ENCODE measurements at regions not wholly inside any gene's neighbourhood (a gene's known extent, or its start where the extent isn't known, plus 50 kb on each side); places are given as distances from the start of the nearest gene placed in this dataset.
"Not testable (repeated sequence)": the region's sequence is repeated elsewhere in the genome, so short reads cannot be mapped to it uniquely, and the experiment has no call there.

DNA sequence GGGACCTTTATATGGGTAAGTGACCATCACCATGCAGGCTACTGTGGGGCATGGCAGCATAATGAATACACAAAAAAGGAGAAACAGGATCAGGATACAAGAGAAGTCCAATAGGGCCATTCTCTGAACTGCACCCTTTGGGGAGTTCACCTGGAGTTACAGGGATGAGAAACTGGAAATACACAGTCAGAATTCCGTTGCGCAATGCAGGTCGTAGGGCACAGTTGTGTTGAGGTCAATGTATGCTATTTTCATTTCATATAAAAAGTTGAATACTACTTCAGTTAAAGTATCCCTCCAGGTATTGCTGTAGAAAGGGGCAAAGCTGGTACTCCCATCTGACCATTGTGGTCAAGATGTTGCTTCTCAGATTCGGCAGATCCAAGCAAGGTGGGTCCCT is 471.4 kb downstream of the DMRT2 start:
- Mint-ChIP-seq H3K27me3 (no peaks in the 10 kb centered on the region), H3K36me3 (no peaks in the 10 kb centered on the region), H3K4me3 (no peak overlapping the region), H3K4me1 (ENCODE audit: low read depth) (no peaks in the 10 kb centered on the region), H3K9me3 (ENCODE audit: low read depth) (no peaks in the 10 kb centered on the region), H3K27ac (no peak overlapping the region)

DNA sequence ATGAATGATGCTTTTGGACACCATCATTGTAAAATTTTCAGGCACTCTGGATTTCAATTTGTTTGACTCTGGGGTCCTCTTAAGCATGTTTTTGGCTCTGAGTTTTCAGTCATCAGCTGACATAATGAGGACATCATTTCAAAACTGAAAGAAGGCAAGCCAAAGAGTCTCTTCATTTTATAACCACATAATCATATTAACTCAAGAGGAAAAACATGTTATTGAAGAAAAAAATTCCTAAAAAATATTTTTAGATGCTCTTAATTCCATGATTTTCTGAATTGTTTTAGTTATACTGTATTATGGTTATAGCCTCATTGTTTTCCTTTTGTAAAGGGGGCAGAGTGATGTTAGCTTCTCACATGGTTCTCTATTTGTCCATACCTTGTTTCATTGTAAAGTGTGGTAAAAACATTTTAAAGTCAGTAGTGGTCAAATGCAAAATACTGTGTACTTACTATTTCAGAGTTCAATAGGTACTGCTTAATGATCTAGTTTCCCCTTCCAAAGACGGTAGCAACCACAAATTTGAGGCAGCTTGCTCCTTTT is 472.1 kb downstream of the DMRT2 start:
- Mint-ChIP-seq H3K27ac (no peak overlapping the region), H3K27me3 (no peaks in the 10 kb centered on the region), H3K4me1 (ENCODE audit: low read depth) (no peaks in the 10 kb centered on the region), H3K4me3 (no peak overlapping the region), H3K9me3 (ENCODE audit: low read depth) (no peaks in the 10 kb centered on the region), H3K36me3 (no peaks in the 10 kb centered on the region)

DNA sequence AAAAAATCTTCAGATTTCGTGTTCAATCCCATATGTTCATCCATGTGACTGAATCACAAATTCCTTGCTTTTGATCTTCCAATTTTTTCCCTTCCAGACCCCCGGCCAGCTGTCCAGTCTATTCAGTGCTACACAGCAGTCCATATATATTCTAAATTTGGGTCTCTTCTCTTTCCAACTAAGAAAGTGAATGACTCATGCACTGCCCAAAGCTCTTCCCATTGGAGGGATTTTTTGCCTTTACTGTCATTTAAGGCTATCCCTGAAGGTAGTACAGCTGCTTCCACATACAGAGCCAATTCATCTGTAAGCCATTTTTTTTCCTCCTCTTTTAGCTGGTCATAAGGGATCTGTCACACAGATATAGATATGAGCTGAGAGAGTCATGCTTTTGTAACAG is 478.3 kb downstream of the DMRT2 start:
- Mint-ChIP-seq H3K27me3 (no peaks in the 10 kb centered on the region), H3K27ac (no peak overlapping the region), H3K9me3 (ENCODE audit: low read depth) (no peaks in the 10 kb centered on the region), H3K4me3 (no peak overlapping the region), H3K4me1 (ENCODE audit: low read depth) (no peaks in the 10 kb centered on the region), H3K36me3 (no peaks in the 10 kb centered on the region)

DNA sequence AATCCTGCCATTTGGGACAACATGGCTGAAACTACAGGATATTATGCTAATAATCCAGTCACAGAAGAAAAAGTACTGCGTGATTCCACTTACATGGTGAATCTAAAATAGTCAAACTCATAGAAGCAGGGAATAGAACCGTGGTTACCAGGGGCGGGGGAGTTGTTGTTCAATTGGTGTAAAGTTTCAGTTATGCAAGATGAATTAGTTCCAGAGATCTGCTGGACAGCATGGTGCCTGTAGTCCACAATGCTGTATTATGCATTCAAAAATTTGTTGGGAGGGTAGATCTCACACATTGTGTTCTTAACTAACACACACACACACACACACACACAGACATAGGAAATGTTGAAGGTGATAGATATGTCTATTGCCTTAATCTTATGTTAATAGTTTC is 480.5 kb downstream of the DMRT2 start:
- H3K4me1 Mint-ChIP-seq (ENCODE audit: low read depth): no peaks in the 10 kb centered on the region
- no peak overlapping the region for H3K27ac Mint-ChIP-seq
- H3K36me3 Mint-ChIP-seq: no peaks in the 10 kb centered on the region
- no peak overlapping the region for H3K4me3 Mint-ChIP-seq
- H3K9me3 Mint-ChIP-seq (ENCODE audit: low read depth): peaks cover 2% of the 10 kb centered on the region
- no peaks in the 10 kb centered on the region for H3K27me3 Mint-ChIP-seq

DNA sequence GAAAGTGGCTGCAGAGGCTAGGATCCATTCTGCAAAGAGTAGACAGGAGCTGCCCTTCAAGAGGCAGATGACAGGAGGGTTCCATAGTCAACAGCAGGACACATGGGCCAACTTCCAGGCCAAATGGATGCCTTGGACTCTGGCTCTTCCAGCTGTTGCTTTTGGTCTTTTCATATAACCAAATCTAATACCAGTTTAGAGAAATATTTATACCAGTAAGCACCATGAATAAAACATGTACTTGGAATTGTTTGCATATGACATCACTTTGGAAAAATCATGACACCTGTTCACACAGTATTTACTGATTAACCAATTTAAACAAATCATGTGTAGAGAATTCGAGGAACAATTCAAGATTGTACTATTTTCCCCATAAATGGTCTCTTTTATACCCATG is 481.3 kb downstream of the DMRT2 start:
- Mint-ChIP-seq H3K36me3 (no peaks in the 10 kb centered on the region), H3K4me1 (ENCODE audit: low read depth) (no peaks in the 10 kb centered on the region), H3K27ac (no peak overlapping the region), H3K9me3 (ENCODE audit: low read depth) (peaks cover 6% of the 10 kb centered on the region), H3K27me3 (no peaks in the 10 kb centered on the region), H3K4me3 (no peak overlapping the region)

DNA sequence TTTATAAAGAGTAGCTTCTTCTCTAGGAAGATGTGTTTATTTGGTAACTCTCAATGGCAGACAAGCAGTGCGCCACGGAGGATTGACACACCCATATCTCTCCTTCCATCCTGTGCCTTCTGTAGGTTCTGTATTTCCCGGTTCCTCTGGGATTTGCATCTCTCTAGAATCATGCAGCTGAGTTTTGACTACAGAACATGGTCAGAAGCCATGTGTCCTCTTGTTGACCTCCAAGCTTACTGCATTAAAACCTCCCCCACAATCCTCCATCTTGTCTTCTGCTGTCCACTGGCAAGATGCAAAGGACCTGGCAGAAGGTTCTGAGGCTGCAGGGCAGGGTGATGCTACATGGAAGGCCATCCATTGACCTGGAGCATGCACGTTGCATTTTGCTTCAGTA is 482.0 kb downstream of the DMRT2 start:
- Mint-ChIP-seq H3K4me1 (ENCODE audit: low read depth) (no peaks in the 10 kb centered on the region), H3K36me3 (no peaks in the 10 kb centered on the region), H3K9me3 (ENCODE audit: low read depth) (peaks cover 6% of the 10 kb centered on the region), H3K27ac (no peak overlapping the region), H3K4me3 (no peak overlapping the region), H3K27me3 (no peaks in the 10 kb centered on the region)

DNA sequence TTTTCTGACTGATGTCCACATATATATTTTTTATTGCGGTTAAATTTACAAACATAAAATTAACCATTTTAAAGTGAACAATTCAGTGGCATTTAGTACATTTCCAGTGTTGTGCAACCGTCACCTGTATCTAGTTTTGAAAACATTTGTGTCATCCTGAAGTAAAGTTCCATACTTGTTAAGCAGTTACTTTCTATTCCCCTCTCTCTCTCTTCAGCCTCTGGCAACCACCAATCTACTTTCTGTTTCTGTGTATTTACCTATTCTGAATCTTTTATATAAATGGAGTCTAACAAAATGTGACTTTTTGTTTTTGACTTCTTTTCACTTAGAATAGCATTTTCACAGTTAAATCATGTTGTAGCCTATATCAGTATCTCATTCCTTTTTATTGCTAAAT is 480.1 kb upstream of the SMARCA2 start:
- Mint-ChIP-seq H3K4me3 (no peak overlapping the region), H3K4me1 (ENCODE audit: low read depth) (no peaks in the 10 kb centered on the region), H3K36me3 (no peaks in the 10 kb centered on the region), H3K9me3 (ENCODE audit: low read depth) (peaks cover 6% of the 10 kb centered on the region), H3K27ac (no peak overlapping the region), H3K27me3 (no peaks in the 10 kb centered on the region)

DNA sequence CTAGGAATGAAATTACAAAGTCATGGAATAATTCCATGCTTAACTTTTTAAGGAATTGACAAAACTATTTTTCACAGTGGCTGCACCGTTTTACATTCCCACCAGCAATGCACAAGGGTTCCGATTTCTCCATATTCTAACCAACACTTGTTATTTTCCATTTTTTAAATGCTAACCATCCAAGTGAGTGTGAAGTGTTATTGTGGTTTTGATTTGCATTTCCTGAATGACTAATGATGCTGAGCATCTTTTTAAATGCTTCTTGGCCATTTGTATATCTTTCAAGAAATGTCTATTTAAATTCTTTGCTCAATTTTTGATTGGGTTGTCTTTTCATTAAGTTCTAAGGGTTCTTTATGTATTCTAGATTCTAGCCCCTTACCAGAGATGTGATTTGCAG is 479.5 kb upstream of the SMARCA2 start:
- Mint-ChIP-seq H3K4me1 (ENCODE audit: low read depth) (no peaks in the 10 kb centered on the region), H3K27me3 (no peaks in the 10 kb centered on the region), H3K4me3 (no peak overlapping the region), H3K36me3 (no peaks in the 10 kb centered on the region), H3K27ac (no peak overlapping the region), H3K9me3 (ENCODE audit: low read depth) (peaks cover 6% of the 10 kb centered on the region)

DNA sequence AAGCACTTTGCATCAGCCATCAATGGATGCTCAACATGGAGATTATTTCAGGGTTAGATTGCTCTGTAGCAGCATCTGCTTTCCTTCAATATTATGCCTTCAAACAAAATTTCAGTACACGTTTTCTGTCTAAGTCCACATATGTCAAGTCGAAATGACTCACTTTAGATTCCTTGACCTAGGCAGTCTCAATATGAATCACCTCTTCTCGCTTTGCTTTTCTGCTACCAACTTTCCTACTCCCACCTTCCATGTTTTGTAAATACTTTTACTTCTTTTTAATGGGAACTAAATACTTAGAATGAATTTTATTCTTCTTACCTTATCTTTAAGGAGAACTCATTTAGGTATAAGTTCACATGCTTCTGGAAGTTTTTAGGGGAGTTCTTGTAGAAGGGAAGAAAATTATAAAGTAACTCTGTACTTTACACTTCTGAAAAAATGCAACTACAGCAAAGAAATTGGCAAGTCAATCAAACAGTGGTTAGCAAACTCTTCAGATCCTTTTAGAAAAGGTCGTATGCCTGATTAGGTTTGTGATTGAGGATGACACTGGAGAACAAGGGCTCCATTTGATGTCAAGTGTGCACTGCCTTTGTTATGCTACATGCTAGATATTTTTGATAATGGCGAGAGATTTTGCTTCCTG is 478.5 kb upstream of the SMARCA2 start:
- Mint-ChIP-seq H3K4me1 (ENCODE audit: low read depth) (no peaks in the 10 kb centered on the region), H3K9me3 (ENCODE audit: low read depth) (peaks cover 6% of the 10 kb centered on the region), H3K4me3 (no peak overlapping the region), H3K27ac (no peak overlapping the region), H3K36me3 (no peaks in the 10 kb centered on the region), H3K27me3 (no peaks in the 10 kb centered on the region)

DNA sequence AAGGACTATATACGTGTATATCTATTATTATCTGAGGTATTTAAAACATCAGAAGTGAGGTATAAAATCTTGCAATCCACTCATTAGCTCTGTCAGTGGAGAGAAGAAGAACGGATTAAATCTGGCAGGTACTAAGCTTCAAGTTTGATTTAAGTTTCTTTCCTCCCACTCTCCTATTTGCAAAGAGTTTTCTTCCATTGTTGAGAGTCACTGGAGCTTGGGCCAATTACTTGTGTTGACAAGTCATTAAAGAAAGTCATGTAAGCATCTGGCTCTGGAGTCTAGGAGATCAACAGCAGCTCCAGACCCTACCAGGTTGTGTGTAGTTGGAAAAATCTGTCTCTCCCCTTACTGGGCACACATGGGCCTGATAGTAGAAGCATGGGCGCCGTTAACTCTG is 476.8 kb upstream of the SMARCA2 start:
- no peaks in the 10 kb centered on the region for H3K36me3 Mint-ChIP-seq
- H3K9me3 Mint-ChIP-seq (ENCODE audit: low read depth): peaks cover 6% of the 10 kb centered on the region
- H3K4me3 Mint-ChIP-seq: no peak overlapping the region
- no peak overlapping the region for H3K27ac Mint-ChIP-seq
- no peaks in the 10 kb centered on the region for H3K27me3 Mint-ChIP-seq
- no peaks in the 10 kb centered on the region for H3K4me1 Mint-ChIP-seq (ENCODE audit: low read depth)

DNA sequence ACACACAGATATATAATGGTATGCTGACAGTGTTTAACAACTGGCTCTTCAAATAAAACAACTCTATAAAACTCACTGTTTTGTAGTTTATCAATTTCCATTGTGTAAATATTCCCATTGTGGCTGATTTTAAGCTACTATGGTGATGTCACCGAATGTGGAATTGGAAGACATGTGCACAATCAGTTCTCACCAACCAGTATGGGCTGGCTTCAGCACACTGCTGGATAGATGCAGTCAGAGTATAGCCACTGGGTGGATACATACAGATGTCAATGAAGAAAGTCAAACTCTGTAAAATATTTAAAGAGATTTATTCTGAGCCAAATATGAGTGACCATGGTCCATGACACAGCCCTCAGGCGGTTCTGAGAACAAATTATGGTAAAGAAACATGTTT is 475.9 kb upstream of the SMARCA2 start:
- no peaks in the 10 kb centered on the region for H3K36me3 Mint-ChIP-seq
- no peaks in the 10 kb centered on the region for H3K4me1 Mint-ChIP-seq (ENCODE audit: low read depth)
- H3K4me3 Mint-ChIP-seq: no peak overlapping the region
- peaks cover 6% of the 10 kb centered on the region for H3K9me3 Mint-ChIP-seq (ENCODE audit: low read depth)
- H3K27me3 Mint-ChIP-seq: peaks cover under 1% of the 10 kb centered on the region
- H3K27ac Mint-ChIP-seq: no peak overlapping the region

DNA sequence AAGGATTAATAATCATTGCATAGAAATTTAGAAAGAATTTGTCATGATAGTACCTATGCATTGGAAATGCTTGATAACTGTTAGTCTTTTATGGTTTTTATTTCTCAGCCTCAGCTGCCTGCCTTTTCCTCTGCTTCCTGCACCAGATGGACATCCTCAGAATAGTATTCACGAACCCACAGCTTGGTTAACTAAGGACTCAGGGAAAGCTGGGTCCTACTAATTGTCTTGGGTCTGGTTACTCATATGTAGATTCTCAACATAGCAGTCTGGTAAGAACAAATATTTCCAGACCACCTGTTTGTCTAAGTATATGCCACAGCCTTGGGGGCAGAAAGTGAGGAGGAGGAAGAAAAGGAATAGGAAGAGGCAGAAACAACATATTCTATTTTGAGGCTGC is 464.5 kb upstream of the SMARCA2 start:
- Mint-ChIP-seq H3K36me3 (no peaks in the 10 kb centered on the region), H3K9me3 (ENCODE audit: low read depth) (no peaks in the 10 kb centered on the region), H3K27me3 (peaks cover 10% of the 10 kb centered on the region), H3K4me1 (ENCODE audit: low read depth) (no peaks in the 10 kb centered on the region), H3K27ac (no peak overlapping the region), H3K4me3 (no peak overlapping the region)

DNA sequence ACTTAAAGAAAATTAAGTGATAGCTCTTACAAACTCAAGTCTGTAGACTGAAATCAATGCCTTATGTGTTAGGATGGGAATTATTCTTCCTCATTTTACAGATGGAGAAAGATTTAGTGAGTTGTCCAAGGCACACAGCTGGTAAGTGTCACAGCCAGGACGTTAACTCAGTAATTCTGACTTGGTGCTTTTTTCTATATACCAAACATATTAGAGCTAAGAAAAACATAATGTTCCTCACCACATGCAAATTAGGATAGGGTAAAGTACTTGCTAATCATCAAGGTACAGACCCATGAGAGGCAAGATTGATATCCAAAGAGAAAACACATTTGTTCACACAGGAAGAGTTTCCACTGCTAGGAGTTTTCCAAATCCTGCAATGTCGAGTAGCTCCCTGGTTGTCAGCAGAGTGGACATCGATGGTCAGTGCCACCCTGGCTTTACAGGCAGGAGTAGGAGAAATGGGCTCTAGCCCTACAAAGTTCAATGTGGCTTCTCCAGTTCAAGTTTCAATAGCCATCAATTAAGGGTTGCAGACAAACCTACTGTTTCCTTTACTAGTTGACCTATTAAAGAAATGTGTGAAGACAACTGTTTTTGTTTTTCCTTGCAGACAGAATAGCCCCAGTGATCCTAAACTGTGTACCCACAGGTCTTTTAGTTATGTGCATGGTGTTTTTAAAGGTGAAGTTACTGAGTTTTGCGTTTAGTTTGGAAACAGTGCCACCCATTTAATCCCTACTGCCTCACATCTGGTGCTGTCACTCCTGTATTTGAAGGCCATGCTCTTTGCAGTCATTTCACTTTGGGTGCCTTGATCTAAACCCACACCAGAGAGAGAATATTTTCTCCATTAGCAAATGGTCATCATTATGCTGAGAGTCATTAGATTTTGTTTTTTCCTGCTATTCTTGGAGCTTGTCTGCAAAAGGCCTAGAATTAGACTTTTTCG is 460.8 kb upstream of the SMARCA2 start:
- Mint-ChIP-seq H3K27ac (no peak overlapping the region), H3K4me3 (no peak overlapping the region), H3K36me3 (no peaks in the 10 kb centered on the region), H3K9me3 (ENCODE audit: low read depth) (no peaks in the 10 kb centered on the region), H3K27me3 (peaks cover 8% of the 10 kb centered on the region), H3K4me1 (ENCODE audit: low read depth) (no peaks in the 10 kb centered on the region)

DNA sequence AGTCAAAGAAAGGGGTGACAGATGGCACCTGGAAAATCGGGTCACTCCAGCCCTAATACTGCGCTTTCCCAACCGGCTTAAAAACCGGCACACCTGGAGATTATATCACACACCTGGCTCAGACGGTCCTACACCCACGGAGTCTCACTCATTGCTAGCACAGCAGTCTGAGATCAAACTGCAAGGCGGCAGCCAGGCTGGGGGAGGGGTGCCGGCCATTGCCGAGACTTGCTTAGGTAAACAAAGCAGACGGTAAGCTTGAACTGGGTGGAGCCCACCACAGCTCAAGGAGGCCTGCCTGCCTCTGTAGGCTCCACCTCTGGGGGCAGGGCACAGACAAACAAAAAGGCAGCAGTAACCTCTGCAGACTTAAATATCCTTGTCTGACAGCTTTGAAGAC is 456.5 kb upstream of the SMARCA2 start:
- H3K4me3 Mint-ChIP-seq; H3K27me3 Mint-ChIP-seq; H3K27ac Mint-ChIP-seq; H3K36me3 Mint-ChIP-seq; H3K9me3 Mint-ChIP-seq (ENCODE audit: low read depth); H3K4me1 Mint-ChIP-seq (ENCODE audit: low read depth): not testable (repeated sequence)

DNA sequence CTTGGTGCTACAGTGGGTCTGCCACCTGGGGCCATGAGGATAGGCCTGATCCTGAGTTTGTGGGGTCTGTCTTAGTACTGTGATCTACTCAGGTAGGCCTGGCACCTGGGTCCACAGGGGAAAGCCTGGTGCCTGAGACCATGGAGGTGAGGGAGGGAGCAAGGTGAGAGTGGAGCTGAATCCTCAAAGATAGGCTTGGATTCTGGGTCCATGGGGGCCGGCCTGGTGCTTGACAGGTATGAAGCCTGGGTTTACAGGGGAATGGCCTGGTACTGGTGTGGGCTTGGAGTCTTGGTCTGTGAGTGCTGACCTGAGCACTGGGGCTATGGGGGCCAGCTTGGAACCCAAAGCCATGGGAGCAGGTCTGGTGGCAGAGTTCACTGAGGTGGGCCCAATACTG is 439.2 kb upstream of the SMARCA2 start:
- Mint-ChIP-seq H3K27me3 (peaks cover 1% of the 10 kb centered on the region), H3K4me3 (no peak overlapping the region), H3K36me3 (no peaks in the 10 kb centered on the region), H3K27ac (no peak overlapping the region), H3K4me1 (ENCODE audit: low read depth) (no peaks in the 10 kb centered on the region), H3K9me3 (ENCODE audit: low read depth) (peaks cover 4% of the 10 kb centered on the region)
